Muscle of arm (tissue), 1 donor: ENCODE measurements at regions not wholly inside any gene's neighbourhood (a gene's known extent, or its start where the extent isn't known, plus 50 kb on each side); places are given as distances from the start of the nearest gene placed in this dataset.
A peak's percentile ranks its signal among the peaks of the same experiment; 100 is the strongest.

ENCODE experiments used
- DNase-seq: peaks from one replicate; pipeline ENCODE4 v3.0.0-alpha.2; 2013

DNA sequence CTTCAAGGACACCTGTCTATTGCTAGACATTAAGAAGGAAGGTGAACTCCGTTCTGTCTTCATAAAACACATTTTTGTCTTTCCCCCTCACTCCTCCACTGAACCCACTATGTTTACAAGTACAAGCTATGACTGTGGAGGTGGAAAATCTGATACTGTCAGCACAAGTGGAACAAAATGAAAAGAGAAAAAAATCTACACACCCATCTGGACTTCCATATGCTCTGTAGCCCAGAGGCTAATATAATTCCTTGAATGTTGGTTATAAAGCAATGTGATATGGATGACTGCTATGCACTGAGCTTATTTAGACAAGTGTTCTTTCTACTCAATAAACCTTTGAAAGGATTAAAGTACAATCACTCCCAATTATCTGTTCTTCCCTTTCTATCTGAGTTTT lies 713.5 kb downstream of the DIAPH3 start:
- DNase-seq, result no peak

GRCh38 chr13:59451236-59451635 lies 712.5 kb downstream of the DIAPH3 start:
- DNase-seq, result no peak

DNA sequence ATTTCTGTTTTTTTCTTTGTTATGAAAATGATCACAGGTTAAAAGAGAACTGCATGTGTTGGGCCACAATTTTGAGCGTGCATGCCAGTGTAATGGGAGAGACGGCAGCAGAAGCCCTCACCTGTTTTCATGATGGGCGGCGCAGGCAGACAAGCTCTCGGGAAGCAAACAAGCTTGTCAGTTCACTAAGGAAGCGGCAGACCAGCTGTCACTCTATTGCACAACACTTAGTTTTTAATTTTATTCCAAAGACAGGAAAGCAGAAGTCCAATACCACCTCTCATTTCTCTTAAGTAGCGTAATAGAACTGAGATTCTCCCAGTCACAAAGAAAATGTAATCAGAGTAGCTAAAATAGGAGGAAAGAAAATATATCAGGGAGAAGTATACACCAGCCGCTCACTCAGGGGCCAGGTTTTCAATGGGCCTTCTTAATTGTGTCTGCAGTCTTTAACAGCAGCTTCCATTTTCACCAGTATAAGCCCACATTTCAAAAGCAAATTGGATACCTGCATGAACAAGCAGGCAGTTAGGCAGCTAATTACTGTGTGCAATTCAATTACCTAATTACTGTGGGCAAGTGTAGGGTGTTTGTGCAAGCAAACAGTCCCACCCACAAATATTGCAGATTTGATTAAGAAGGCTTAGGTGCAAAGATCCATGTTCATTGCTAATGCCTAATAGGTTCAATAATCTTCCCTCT lies 711.4 kb downstream of the DIAPH3 start:
- DNase-seq, result no peak

GRCh38 chr13:59458908-59459579 lies 704.7 kb downstream of the DIAPH3 start:
- DNase-seq, result no peak

DNA sequence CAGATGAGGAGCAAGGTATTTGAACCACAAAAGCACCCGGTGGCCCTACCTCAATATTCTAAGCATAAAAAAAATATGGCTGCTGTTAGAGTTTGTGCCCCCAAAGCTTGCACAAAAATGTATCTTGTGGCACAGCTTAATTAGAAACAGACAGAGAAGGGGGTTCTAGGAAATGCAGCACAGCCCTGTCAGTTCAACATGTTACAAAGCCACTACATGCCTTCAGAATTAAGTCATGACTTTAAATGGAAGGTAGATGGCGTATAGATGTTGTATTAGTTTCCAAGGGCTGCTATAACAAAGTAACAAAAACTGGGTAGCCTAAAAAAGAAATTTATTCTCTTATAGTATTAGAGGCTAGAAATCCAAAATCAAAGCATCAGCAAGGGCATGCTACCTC lies 703.8 kb downstream of the DIAPH3 start:
- no peak for DNase-seq

GRCh38 chr13:59461411-59461810 lies 702.3 kb downstream of the DIAPH3 start:
- DNase-seq, result no peak

DNA sequence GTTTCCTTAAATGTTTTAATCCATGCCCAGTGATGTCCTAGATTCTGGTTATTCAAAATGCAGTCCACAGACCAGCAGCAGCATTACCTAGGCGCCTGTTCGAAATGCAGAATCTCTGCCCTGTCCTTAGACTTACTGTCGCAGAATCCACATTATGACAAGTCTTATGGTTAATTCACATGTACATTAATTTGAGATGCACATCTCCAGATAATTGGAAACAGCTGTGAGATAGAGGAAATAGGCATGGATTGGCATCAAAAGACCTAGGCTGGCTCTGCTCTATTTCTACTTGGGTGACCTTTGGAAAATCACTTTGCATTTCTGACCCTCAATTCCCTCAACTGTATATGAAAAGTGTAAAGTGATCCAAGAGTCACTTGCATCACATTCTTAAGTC lies 700.7 kb downstream of the DIAPH3 start:
- no peak for DNase-seq

- no peak for DNase-seq
These were observed 698.8 kb downstream of the DIAPH3 start for GRCh38 chr13:59464926-59465325.

GRCh38 chr13:59468396-59468795 lies 695.3 kb downstream of the DIAPH3 start:
- no peak for DNase-seq

GRCh38 chr13:59471106-59471505 lies 692.6 kb downstream of the DIAPH3 start:
- no peak for DNase-seq

DNA sequence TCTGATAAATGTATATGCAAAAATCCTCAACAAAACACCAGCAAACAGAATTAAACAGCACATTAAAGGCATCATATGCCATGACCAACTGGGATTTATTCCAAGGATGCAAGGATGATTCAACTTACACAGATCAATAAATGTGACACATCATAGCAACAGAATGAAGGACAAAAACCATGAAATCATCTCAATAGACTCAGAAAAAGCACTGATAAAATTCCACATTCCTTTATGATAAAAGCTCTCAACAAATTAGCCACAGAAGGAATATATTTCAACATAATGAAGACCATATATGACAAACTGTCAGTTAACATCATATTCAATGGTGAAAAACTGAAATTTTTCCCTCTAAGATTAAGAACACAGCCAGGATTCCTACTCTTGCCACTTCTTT lies 691.6 kb downstream of the DIAPH3 start:
- DNase-seq, result no peak

DNA sequence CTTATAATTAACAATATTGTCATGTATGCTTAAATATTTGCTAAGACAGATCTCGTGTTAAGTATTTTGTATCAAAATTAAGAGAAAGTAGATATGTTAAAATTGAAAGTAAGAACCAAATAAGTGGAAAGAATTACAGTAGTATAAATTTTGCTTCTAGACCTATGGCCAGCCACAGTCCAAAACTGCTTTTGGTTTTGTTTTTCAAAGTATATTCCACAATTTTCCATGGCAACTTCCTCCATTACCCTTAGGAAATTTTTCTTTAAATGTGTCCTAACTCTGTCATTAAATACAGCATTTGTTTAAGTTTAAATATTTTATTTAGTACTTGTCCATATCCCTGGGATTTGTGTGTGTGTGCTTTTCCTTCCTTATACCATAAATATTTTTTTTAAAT lies 689.0 kb downstream of the DIAPH3 start:
- no peak for DNase-seq

- DNase-seq, result no peak
These were observed 687.8 kb downstream of the DIAPH3 start for GRCh38 chr13:59475911-59476310.

- DNase-seq, result peak; percentile 59
These were observed 687.4 kb downstream of the DIAPH3 start for GRCh38 chr13:59476366-59476765.

DNA sequence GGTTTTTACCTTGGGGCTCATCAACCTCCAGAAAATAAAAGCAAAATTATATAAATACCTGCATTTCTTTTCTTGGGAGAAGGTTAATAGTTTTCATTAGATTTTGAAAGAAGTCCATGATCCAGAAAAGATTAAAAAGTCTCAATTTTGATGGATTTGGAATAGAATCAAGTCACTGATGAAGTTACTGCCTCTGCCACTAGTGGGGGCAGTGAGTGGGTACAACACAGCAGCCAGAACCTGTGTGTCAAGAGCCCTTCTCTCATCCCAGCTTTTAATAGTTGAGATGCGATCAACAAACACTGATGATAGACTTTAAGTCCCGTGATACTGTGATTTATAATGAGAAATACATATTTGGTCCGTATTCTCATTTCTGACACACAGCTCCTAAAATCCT lies 686.7 kb downstream of the DIAPH3 start:
- no peak for DNase-seq

- no peak for DNase-seq
These were observed 684.8 kb downstream of the DIAPH3 start for GRCh38 chr13:59478908-59479307.

DNA sequence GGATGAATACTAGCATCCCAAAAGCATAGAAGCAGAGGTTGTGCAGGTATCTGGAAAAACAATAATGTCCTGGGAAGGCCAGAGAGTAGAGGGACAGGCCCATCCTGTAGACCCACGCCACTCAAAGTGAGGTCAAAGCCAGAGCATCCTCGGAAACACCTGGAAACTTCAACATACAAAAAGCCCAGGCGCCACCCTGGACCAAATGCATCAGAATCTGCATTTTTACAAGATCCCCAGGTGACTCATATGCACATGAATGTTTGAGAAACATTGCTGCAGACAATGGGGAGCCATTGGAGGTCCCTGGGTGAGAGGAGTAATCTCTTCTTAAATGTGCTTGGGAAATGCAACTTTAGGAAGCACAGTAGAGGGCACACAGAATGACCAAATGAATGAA lies 684.1 kb downstream of the DIAPH3 start:
- DNase-seq, result no peak

GRCh38 chr13:59480396-59481259 lies 683.1 kb downstream of the DIAPH3 start:
- DNase-seq, result peak; percentile 61

- DNase-seq, result peak; percentile 57
These were observed 680.1 kb downstream of the DIAPH3 start for GRCh38 chr13:59483501-59484145.

DNA sequence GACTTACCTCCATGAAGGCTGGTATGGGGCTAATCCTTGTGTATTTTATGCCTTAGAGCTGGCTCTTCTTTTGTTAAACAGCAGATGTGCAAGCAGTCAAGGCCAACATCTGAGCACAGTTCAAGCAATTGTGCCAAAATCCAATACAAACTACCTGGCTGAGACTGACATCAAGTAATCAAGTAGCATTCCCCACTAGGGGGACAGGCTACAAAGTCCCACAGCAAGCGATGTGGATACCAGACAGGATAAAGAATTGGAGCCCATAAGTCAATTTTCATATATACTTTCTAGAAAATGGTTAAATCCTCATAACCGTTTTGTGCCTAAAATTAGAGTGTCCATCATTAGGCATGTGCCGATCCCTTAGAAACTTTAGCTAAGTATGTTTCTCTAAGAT lies 675.8 kb downstream of the DIAPH3 start:
- DNase-seq, result no peak

DNA sequence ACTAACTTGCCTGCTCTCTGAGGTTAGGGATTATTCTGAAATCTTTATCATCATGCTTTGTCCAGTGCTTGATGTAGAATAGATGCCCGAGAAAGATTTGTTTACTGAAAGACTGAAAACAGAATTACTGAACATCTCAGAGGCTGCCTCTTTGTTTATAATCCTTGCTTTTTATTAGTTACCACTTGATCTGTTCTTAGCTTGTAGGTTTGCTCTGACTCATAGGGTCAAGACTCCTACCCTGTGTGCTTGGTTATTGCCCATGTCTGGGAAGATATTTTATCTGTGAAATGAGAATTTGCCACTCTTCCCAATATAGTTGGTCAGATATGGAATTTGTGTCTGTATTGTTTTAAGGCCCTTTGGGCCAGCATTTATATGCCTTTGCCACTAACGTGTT lies 675.3 kb downstream of the DIAPH3 start:
- no peak for DNase-seq

DNA sequence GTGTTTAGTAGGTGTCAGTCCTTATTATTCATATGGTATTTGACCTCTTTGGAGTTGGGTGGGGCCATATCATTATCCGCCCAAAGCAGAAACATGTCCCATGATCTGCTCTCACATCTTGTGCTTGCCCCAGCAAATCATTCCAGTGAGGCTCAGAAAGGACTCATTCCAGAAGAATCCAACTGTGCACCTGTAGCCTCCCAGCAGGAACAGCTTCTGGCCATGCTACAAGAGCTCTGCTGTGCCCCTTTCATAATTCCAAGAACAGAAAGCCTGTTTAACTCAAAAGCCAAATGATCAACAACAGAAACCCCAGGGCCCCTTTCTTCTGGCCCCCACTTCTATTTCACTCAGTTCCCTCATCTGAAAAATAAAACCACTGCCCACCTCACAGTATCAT lies 673.1 kb downstream of the DIAPH3 start:
- DNase-seq, result no peak
